Activated CD4-positive, alpha-beta T cell treated with anti-CD3 and anti-CD28 coated beads, Interleukin-2, Interleukin-4, amounts not matched to agents 100 ng/mL and 50 ng/mL, durations not matched to agents 16 hours and 8 hours (primary cell): ENCODE measurements at regions not wholly inside any gene's neighbourhood (a gene's known extent, or its start where the extent isn't known, plus 50 kb on each side); places are given as distances from the start of the nearest gene placed in this dataset.

Experiments used
- DNase-seq: peaks from one replicate; pipeline ENCODE4 v3.0.0-alpha.2; 2020; ENCODE audit warnings: low spot score

- DNase-seq, result peak; percentile 78
Measured at GRCh38 chr4:15231265-15232091, 196.4 kb upstream of the C1QTNF7 start.

GRCh38 chr4:15232366-15233263, 195.2 kb upstream of the C1QTNF7 start:
- no peak for DNase-seq

GRCh38 chr4:15233264-15233597, 194.6 kb upstream of the C1QTNF7 start:
- DNase-seq, result peak; percentile 6

- peak; percentile 40 for DNase-seq
Measured at GRCh38 chr4:15233626-15234025, 194.2 kb upstream of the C1QTNF7 start.

GRCh38 chr4:15234116-15234855, 193.5 kb upstream of the C1QTNF7 start:
- no peak for DNase-seq

- DNase-seq, result no peak
Measured at GRCh38 chr4:15234856-15235126, 193.0 kb upstream of the C1QTNF7 start.

- DNase-seq, result no peak
Measured at GRCh38 chr4:15235135-15235534, 192.7 kb upstream of the C1QTNF7 start.

GRCh38 chr4:15237648-15238230, 190.1 kb upstream of the C1QTNF7 start:
- no peak for DNase-seq

- peak; percentile 20 for DNase-seq
Measured at GRCh38 chr4:15238720-15239119, 189.1 kb upstream of the C1QTNF7 start.

- DNase-seq, result no peak
Measured at GRCh38 chr4:15239866-15240265, 188.0 kb upstream of the C1QTNF7 start.

- DNase-seq, result no peak
Measured at GRCh38 chr4:15240764-15241163, 187.1 kb upstream of the C1QTNF7 start.

- DNase-seq, result no peak
Measured at GRCh38 chr4:15242021-15242420, 185.8 kb upstream of the C1QTNF7 start.

- DNase-seq, result no peak
Measured at GRCh38 chr4:15244354-15244753, 183.5 kb upstream of the C1QTNF7 start.

GRCh38 chr4:15245006-15245530, 182.8 kb upstream of the C1QTNF7 start:
- DNase-seq, result no peak

GRCh38 chr4:15250021-15250441, 177.8 kb upstream of the C1QTNF7 start:
- DNase-seq, result no peak

GRCh38 chr4:15253349-15253748, 174.5 kb upstream of the C1QTNF7 start:
- no peak for DNase-seq

- no peak for DNase-seq
Measured at GRCh38 chr4:15254236-15254880, 173.5 kb upstream of the C1QTNF7 start.

- no peak for DNase-seq
Measured at GRCh38 chr4:15255537-15255936, 172.3 kb upstream of the C1QTNF7 start.

- no peak for DNase-seq
Measured at GRCh38 chr4:15260758-15261157, 167.1 kb upstream of the C1QTNF7 start.

- DNase-seq, result peak; percentile 40
Measured at GRCh38 chr4:15262396-15262795, 165.4 kb upstream of the C1QTNF7 start.

GRCh38 chr4:15270201-15270600, 157.6 kb upstream of the C1QTNF7 start:
- no peak for DNase-seq

- no peak for DNase-seq
Measured at GRCh38 chr4:15286041-15286440, 141.8 kb upstream of the C1QTNF7 start.
